ENCODE measurements at regions not wholly inside any gene's neighbourhood (a gene's known extent, or its start where the extent isn't known, plus 50 kb on each side); places are given as distances from the start of the nearest gene placed in this dataset.
"Not testable (repeated sequence)": the region's sequence is repeated elsewhere in the genome, so short reads cannot be mapped to it uniquely, and the experiment has no call there.

- DNase-seq (ENCODE audit: low spot score) = no peak
Measured at GRCh38 chr6:144477396-144477795, 192.3 kb downstream of the UTRN start.

- no peak for DNase-seq (ENCODE audit: low spot score)
Measured at GRCh38 chr6:144477856-144478255, 192.7 kb downstream of the UTRN start.

GRCh38 chr6:144478483-144478882 is 193.3 kb downstream of the UTRN start:
- DNase-seq (ENCODE audit: low spot score) = peak; percentile 49

GRCh38 chr6:144479991-144480390 is 194.9 kb downstream of the UTRN start:
- DNase-seq (ENCODE audit: low spot score) = no peak

GRCh38 chr6:144480473-144480872 is 195.3 kb downstream of the UTRN start:
- peak; percentile 12 for DNase-seq (ENCODE audit: low spot score)

- no peak for DNase-seq (ENCODE audit: low spot score)
Measured at GRCh38 chr6:144481527-144481926, 196.4 kb downstream of the UTRN start.

GRCh38 chr6:144482142-144482541 is 197.0 kb downstream of the UTRN start:
- DNase-seq (ENCODE audit: low spot score) = peak; percentile 54

GRCh38 chr6:144485531-144485930 is 200.4 kb downstream of the UTRN start:
- no peak for DNase-seq (ENCODE audit: low spot score)

GRCh38 chr6:144488590-144488989 is 203.5 kb downstream of the UTRN start:
- DNase-seq (ENCODE audit: low spot score) = no peak

GRCh38 chr6:144493035-144493910 is 208.1 kb downstream of the UTRN start:
- DNase-seq (ENCODE audit: low spot score) = no peak

GRCh38 chr6:144495076-144495475 is 209.9 kb downstream of the UTRN start:
- not testable (repeated sequence) for DNase-seq (ENCODE audit: low spot score)

- DNase-seq (ENCODE audit: low spot score) = no peak
Measured at GRCh38 chr6:144497650-144498049, 212.5 kb downstream of the UTRN start.

GRCh38 chr6:144500892-144501291 is 215.8 kb downstream of the UTRN start:
- no peak for DNase-seq (ENCODE audit: low spot score)

GRCh38 chr6:144505214-144505613 is 220.1 kb downstream of the UTRN start:
- DNase-seq (ENCODE audit: low spot score) = not testable (repeated sequence)

GRCh38 chr6:144506051-144506450 is 220.9 kb downstream of the UTRN start:
- DNase-seq (ENCODE audit: low spot score) = not testable (repeated sequence)

- DNase-seq (ENCODE audit: low spot score) = not testable (repeated sequence)
Measured at GRCh38 chr6:144507772-144508312, 222.7 kb downstream of the UTRN start.

- DNase-seq (ENCODE audit: low spot score) = no peak
Measured at GRCh38 chr6:144510859-144511258, 225.7 kb downstream of the UTRN start.

- DNase-seq (ENCODE audit: low spot score) = no peak
Measured at GRCh38 chr6:144515761-144516160, 230.6 kb downstream of the UTRN start.

- DNase-seq (ENCODE audit: low spot score) = no peak
Measured at GRCh38 chr6:144519426-144519825, 234.3 kb downstream of the UTRN start.

GRCh38 chr6:144528743-144529425 is 243.7 kb downstream of the UTRN start:
- no peak for DNase-seq (ENCODE audit: low spot score)

GRCh38 chr6:144530118-144530517 is 245.0 kb downstream of the UTRN start:
- DNase-seq (ENCODE audit: low spot score) = no peak

GRCh38 chr6:144532238-144532637 is 247.1 kb downstream of the UTRN start:
- not testable (repeated sequence) for DNase-seq (ENCODE audit: low spot score)

GRCh38 chr6:144534180-144534579 is 249.0 kb downstream of the UTRN start:
- DNase-seq (ENCODE audit: low spot score) = no peak
